Parathyroid adenoma (tissue), 2 donors: ENCODE measurements at regions not wholly inside any gene's neighbourhood (a gene's known extent, or its start where the extent isn't known, plus 50 kb on each side); places are given as distances from the start of the nearest gene placed in this dataset.
"Not testable (repeated sequence)": the region's sequence is repeated elsewhere in the genome, so short reads cannot be mapped to it uniquely, and the experiment has no call there.

Experiments
- H2AFZ ChIP-seq: fragments of 300-600 bp; sonication (generic); one replicate; pipeline ENCODE4 v1.7.0; 2017; ENCODE audit warnings: antibody characterized with exemption, mild to moderate bottlenecking
- H3K27ac ChIP-seq: fragments of 300-600 bp; sonication (generic); one replicate; pipeline ENCODE4 v1.7.0; 2017
- H3K27me3 ChIP-seq: fragments of 300-600 bp; sonication (generic); one replicate; pipeline ENCODE4 v1.7.0; 2017; ENCODE audit warnings: low read length; ENCODE audit not compliant: control insufficient read depth, insufficient read depth
- H3K36me3 ChIP-seq: fragments of 300-600 bp; sonication (generic); one replicate; pipeline ENCODE4 v1.7.0; 2017; ENCODE audit warnings: low read length; ENCODE audit not compliant: control insufficient read depth, insufficient read depth
- H3K4me1 ChIP-seq: fragments of 300-600 bp; sonication (generic); one replicate; pipeline ENCODE4 v1.7.0; 2017; ENCODE audit warnings: control low read depth
- H3K4me2 ChIP-seq: fragments of 300-600 bp; sonication (generic); one replicate; pipeline ENCODE4 v1.7.0; 2017; ENCODE audit warnings: low read length
- H3K4me3 ChIP-seq: fragments of 300-600 bp; sonication (generic); one replicate; pipeline ENCODE4 v1.7.0; 2017; ENCODE audit warnings: low read depth, low read length
- H3K79me2 ChIP-seq: fragments of 300-600 bp; sonication (generic); one replicate; pipeline ENCODE4 v1.7.0; 2017; ENCODE audit warnings: control low read depth
- H3K9ac ChIP-seq: fragments of 300-600 bp; sonication (generic); one replicate; pipeline ENCODE4 v1.7.0; 2017; ENCODE audit warnings: mild to moderate bottlenecking
- H3K9me3 ChIP-seq: fragments of 300-600 bp; sonication (generic); one replicate; pipeline ENCODE4 v1.7.0; 2017; ENCODE audit warnings: low read length; ENCODE audit not compliant: control insufficient read depth
- TF ChIP-seq, protein P1 (sequence below): fragments of 300-600 bp; sonication (generic); IDR thresholded peaks from one replicate; pipeline ENCODE4 v1.7.0; 2017; ENCODE audit warnings: antibody characterized with exemption, mild to moderate bottlenecking
- donor health status: primary hyperparathyroidism.

DNA sequence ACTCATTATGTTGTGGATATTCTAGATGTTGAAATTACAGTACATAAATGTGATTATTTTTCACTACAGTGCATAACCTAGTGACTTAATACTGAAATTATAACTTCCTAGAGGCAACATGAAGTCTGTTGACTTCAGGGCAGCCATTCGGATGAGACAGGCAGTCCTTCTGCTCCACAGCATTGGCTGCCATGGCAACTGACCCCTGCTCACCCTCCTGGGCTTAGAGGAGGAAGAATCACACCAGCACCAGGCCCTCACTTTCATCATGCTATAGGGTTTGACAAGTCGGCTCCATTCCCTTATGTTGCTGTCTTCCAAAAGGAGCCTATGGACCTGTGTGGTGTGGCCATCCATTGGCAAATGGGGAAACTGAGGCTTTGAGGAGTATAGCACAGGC, 233.5 kb upstream of the TMEM132C start:
- H2AFZ ChIP-seq: no peak overlapping the region
- H3K9me3 ChIP-seq: no peaks in the 10 kb centered on the region
- no peaks in the 10 kb centered on the region for H3K79me2 ChIP-seq
- no peak overlapping the region for H3K27ac ChIP-seq
- TF ChIP-seq, protein P1, sequence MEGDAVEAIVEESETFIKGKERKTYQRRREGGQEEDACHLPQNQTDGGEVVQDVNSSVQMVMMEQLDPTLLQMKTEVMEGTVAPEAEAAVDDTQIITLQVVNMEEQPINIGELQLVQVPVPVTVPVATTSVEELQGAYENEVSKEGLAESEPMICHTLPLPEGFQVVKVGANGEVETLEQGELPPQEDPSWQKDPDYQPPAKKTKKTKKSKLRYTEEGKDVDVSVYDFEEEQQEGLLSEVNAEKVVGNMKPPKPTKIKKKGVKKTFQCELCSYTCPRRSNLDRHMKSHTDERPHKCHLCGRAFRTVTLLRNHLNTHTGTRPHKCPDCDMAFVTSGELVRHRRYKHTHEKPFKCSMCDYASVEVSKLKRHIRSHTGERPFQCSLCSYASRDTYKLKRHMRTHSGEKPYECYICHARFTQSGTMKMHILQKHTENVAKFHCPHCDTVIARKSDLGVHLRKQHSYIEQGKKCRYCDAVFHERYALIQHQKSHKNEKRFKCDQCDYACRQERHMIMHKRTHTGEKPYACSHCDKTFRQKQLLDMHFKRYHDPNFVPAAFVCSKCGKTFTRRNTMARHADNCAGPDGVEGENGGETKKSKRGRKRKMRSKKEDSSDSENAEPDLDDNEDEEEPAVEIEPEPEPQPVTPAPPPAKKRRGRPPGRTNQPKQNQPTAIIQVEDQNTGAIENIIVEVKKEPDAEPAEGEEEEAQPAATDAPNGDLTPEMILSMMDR: no peak
- H3K4me1 ChIP-seq: no peaks in the 10 kb centered on the region
- H3K27me3 ChIP-seq: no peaks in the 10 kb centered on the region
- H3K36me3 ChIP-seq: no peaks in the 10 kb centered on the region
- no peak overlapping the region for H3K4me2 ChIP-seq
- H3K4me3 ChIP-seq: no peak overlapping the region
- H3K9ac ChIP-seq: no peak overlapping the region

DNA sequence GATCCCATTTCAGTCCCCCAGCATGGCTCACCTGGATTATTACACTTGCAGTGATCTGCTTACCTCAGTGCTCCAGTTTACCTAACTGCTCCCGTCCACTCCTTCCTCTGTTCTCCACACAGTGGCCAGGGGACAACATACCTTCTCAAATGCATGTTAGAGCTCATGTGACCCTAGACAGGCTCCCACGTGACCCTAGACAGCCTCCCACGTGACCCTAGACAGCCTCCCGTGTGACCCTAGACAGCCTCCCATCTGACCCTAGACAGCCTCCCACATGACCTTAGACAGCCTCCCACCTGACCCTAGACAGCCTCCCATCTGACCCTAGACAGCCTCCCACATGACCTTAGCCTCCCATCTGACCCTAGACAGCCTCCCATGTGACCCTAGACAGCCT, 226.0 kb upstream of the TMEM132C start:
- Histone ChIP-seq H3K36me3 (no peaks in the 10 kb centered on the region), H2AFZ (no peak overlapping the region), H3K9me3 (no peaks in the 10 kb centered on the region), H3K9ac (no peak overlapping the region), H3K4me3 (no peak overlapping the region), H3K27me3 (no peaks in the 10 kb centered on the region), H3K79me2 (no peaks in the 10 kb centered on the region), H3K27ac (no peak overlapping the region), H3K4me2 (no peak overlapping the region), H3K4me1 (no peaks in the 10 kb centered on the region)
- TF ChIP-seq, protein P1: no peak

DNA sequence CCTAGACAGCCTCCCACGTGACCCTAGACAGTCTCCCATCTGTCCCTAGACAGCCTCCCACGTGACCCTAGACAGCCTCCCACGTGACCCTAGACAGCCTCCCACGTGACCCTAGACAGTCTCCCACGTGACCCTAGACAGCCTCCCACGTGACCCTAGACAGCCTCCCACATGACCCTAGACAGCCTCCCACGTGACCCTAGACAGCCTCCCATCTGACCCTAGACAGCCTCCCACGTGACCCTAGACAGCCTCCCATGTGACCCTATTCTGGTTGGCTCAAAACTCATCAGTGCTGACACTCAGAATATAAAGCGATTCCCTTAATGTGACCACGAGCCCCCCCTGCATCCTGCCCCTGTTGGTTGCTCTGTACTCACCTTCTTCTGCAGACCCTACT, 224.7 kb upstream of the TMEM132C start:
- not testable (repeated sequence) for H3K4me3 ChIP-seq, H3K27ac ChIP-seq, H3K9ac ChIP-seq, H3K27me3 ChIP-seq, H3K36me3 ChIP-seq, H2AFZ ChIP-seq, H3K4me1 ChIP-seq, H3K4me2 ChIP-seq, H3K9me3 ChIP-seq, H3K79me2 ChIP-seq

DNA sequence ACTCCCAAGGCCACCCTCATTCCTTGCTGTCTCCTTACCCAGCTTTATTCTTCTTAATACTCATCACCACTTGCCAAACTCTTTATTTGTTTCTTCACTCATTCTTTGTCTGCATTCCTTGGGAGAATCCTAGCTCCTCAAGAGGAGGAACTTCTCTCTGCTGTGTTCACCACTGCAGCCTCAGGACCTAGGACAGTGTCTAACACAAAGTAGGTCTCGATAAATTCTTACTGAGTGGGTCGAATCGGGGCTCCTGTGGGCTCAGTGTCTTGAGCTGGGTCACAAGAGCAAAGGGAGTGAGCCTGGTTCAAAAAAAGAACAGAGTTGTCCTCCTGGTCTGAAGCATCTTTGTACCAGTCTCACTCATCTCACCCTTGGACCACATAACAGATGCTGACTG, 224.1 kb upstream of the TMEM132C start:
- no peak overlapping the region for H2AFZ ChIP-seq
- no peaks in the 10 kb centered on the region for H3K79me2 ChIP-seq
- TF ChIP-seq, protein P1: no peak
- no peaks in the 10 kb centered on the region for H3K27me3 ChIP-seq
- H3K4me1 ChIP-seq: no peaks in the 10 kb centered on the region
- no peaks in the 10 kb centered on the region for H3K36me3 ChIP-seq
- no peak overlapping the region for H3K4me3 ChIP-seq
- H3K4me2 ChIP-seq: no peak overlapping the region
- no peaks in the 10 kb centered on the region for H3K9me3 ChIP-seq
- no peak overlapping the region for H3K27ac ChIP-seq
- H3K9ac ChIP-seq: no peak overlapping the region

DNA sequence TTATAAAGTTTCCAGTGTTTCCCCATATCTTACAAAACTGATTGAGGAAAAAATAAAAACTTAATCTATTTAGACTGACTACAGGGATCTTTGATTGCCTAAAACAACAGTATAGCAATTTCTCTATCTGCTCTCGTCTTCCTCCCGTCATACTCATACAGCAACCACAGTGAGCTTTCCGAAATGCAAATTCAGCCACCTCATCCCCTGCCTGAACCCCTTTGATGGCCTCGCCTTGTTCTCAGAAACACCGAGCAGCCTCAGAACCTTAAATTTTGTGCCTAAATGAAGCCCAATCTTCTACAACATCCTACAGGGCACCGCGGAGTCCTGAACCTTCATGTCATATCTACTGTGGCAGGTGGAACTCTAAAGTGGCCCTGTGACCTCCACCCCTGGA, 223.7 kb upstream of the TMEM132C start:
- H3K4me1 ChIP-seq: no peaks in the 10 kb centered on the region
- no peak overlapping the region for H3K4me2 ChIP-seq
- no peaks in the 10 kb centered on the region for H3K79me2 ChIP-seq
- H3K36me3 ChIP-seq: no peaks in the 10 kb centered on the region
- H3K27me3 ChIP-seq: no peaks in the 10 kb centered on the region
- no peak overlapping the region for H3K9ac ChIP-seq
- TF ChIP-seq, protein P1: no peak
- H3K4me3 ChIP-seq: no peak overlapping the region
- no peaks in the 10 kb centered on the region for H3K9me3 ChIP-seq
- H2AFZ ChIP-seq: no peak overlapping the region
- no peak overlapping the region for H3K27ac ChIP-seq
